ENCODE measurements at regions not wholly inside any gene's neighbourhood (a gene's known extent, or its start where the extent isn't known, plus 50 kb on each side); places are given as distances from the start of the nearest gene placed in this dataset.

GRCh38 chr1:34379911-34380310 lies 203.2 kb downstream of the C1orf94 start:
- no peaks in the 10 kb centered on the region for H3K79me2 ChIP-seq (ENCODE audit: control insufficient read depth, insufficient read depth, low read length)
- FAIRE-seq (no peak), DNase-seq (ENCODE audit: low read depth, low spot score) (no peak)
- no peak overlapping the region for H3K9ac ChIP-seq (replicated peaks; ENCODE audit: extremely low read depth, insufficient read depth, low read length)
- TF ChIP-seq GATA2 (IDR thresholded peaks at IDR 0.05; ENCODE audit: insufficient read depth, insufficient read length, low read depth, low read length) (no peak), CTCF (IDR thresholded peaks at IDR 0.05; ENCODE audit: extremely low read depth in 1 of 2, insufficient read depth in 1 of 2, low read depth in 1 of 2, low read length in 2 of 2) (no peak), EZH2 (IDR thresholded peaks at IDR 0.05; ENCODE audit: borderline replicate concordance, low read depth, low read length, severe bottlenecking) (no peak), JUN (IDR thresholded peaks at IDR 0.05; ENCODE audit: borderline replicate concordance, insufficient read depth, insufficient read length, low read depth) (no peak), POLR2A (IDR thresholded peaks at IDR 0.05; ENCODE audit: low read depth, low read length) (no peak), MAX (IDR thresholded peaks at IDR 0.05; ENCODE audit: insufficient read depth, insufficient read length) (no peak), FOS (IDR thresholded peaks at IDR 0.05; ENCODE audit: borderline replicate concordance, insufficient read depth, low read length) (no peak), MYC (IDR thresholded peaks at IDR 0.05; ENCODE audit: low read depth, low read length) (no peak), POLR2AphosphoS5 (IDR thresholded peaks at IDR 0.05; ENCODE audit: insufficient read depth, low read depth, low read length) (no peak)
- H4K20me1 ChIP-seq (replicated peaks; ENCODE audit: control insufficient read depth, extremely low read depth, insufficient read depth, low read length) = no peaks in the 10 kb centered on the region
- ChIA-PET POLR2A (no interaction called here), CTCF (no interaction called here)
- no peak overlapping the region for H3K4me3 ChIP-seq (replicated peaks in 1 of 3; ENCODE audit: insufficient read depth in 1 of 3, low read depth in 1 of 3, low read length in 3 of 3)
- no peaks in the 10 kb centered on the region for H3K27me3 ChIP-seq (ENCODE audit: control insufficient read depth in 2 of 2, insufficient read depth in 2 of 2, low read length in 2 of 2)
- no peaks in the 10 kb centered on the region for H3K4me1 ChIP-seq (ENCODE audit: control insufficient read depth, extremely low read depth, insufficient read depth, low read length)
- no peaks in the 10 kb centered on the region for H3K9me3 ChIP-seq (replicated peaks; ENCODE audit: control insufficient read depth, insufficient read depth, low read length)
- no peaks in the 10 kb centered on the region for H3K36me3 ChIP-seq (ENCODE audit: control insufficient read depth in 2 of 2, extremely low read depth in 1 of 2, insufficient read depth in 2 of 2, low read length in 2 of 2)
- no TSS peak for BruUV-seq (replicated peaks)
- no peak overlapping the region for H3K4me2 ChIP-seq (ENCODE audit: insufficient read depth, low read length)
- H2AFZ ChIP-seq (ENCODE audit: low read depth, low read length) = no peak overlapping the region
- intact Hi-C loops (cut with micrococcal nuclease) = no loop called here
- dilution Hi-C loops (cut with MboI; ENCODE audit: extremely low pct_ligation_motif_present, low sequenced_read_pairs) = no loop called here
- no peaks in the 10 kb centered on the region for H3K9me1 ChIP-seq (replicated peaks; ENCODE audit: control insufficient read depth, extremely low read depth, insufficient read depth, low read length)
- no peak overlapping the region for H3K27ac ChIP-seq (ENCODE audit: insufficient read depth, low read depth, low read length)

All from endothelial cell of umbilical vein (primary cell).